Choroid plexus epithelial cell (primary cell): ENCODE measurements at regions not wholly inside any gene's neighbourhood (a gene's known extent, or its start where the extent isn't known, plus 50 kb on each side); places are given as distances from the start of the nearest gene placed in this dataset.

Experiments
- DNase-seq: peaks from one replicate; pipeline ENCODE4 v3.0.0-alpha.2; 2010; ENCODE audit warnings: low read depth
- H3K4me3 ChIP-seq: 2 replicates; pipeline ENCODE4 v1.5.1; 2011; ENCODE audit warnings: low read depth, mild to moderate bottlenecking, control low read depth, low read length, moderate library complexity
- TF ChIP-seq, protein P1 (sequence below): conservative IDR thresholded peaks from 2 replicates; pipeline ENCODE4 v1.5.1; 2011; ENCODE audit warnings: low read depth, mild to moderate bottlenecking, control low read depth, inconsistent platforms, low read length, moderate library complexity

GRCh38 chr10:32149252-32149955 is 93.2 kb upstream of the KIF5B start:
- peak; percentile 93 for DNase-seq
- TF ChIP-seq, protein P1, sequence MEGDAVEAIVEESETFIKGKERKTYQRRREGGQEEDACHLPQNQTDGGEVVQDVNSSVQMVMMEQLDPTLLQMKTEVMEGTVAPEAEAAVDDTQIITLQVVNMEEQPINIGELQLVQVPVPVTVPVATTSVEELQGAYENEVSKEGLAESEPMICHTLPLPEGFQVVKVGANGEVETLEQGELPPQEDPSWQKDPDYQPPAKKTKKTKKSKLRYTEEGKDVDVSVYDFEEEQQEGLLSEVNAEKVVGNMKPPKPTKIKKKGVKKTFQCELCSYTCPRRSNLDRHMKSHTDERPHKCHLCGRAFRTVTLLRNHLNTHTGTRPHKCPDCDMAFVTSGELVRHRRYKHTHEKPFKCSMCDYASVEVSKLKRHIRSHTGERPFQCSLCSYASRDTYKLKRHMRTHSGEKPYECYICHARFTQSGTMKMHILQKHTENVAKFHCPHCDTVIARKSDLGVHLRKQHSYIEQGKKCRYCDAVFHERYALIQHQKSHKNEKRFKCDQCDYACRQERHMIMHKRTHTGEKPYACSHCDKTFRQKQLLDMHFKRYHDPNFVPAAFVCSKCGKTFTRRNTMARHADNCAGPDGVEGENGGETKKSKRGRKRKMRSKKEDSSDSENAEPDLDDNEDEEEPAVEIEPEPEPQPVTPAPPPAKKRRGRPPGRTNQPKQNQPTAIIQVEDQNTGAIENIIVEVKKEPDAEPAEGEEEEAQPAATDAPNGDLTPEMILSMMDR: peak; percentile 18
- H3K4me3 ChIP-seq: no peak overlapping the region

DNA sequence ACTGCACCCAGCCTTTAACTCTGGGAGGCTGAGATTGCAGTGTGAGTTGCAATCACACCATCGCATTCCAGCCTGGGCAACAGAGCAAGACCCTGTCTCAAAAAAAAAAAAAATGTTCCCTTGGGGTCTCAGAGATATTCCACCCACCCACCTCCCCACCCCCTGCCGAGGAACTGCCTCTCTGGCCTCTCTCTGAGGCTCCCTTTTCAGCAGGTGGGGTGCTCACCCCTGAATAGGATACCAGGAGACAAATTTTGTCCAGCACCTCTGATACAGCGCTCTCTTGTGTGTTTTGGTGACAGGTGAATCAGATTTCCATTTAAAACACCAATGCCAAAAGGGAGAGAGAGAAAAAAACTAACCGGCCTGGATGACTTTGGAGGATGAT is 92.6 kb upstream of the KIF5B start:
- TF ChIP-seq, protein P1: no peak
- no peak overlapping the region for H3K4me3 ChIP-seq

DNA sequence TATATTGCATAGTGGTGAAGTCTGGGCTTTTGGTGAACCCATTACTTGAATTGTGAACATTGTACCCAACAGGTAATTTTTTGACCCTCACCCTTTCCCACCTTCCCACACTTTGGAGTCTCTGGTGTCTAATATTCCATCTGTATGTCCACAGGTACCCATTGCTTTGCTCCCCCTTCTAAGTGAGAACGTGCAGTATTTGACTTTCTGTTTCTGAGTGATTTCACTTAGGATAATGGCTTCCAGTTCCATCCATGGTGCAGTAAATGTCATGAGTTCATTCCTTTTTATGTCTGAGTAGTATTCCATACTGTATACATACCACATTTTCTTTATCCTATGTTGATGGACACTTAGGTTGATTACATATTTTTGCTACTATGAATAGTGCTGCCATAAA is 91.5 kb upstream of the KIF5B start:
- no peak overlapping the region for H3K4me3 ChIP-seq
- TF ChIP-seq, protein P1: no peak
- DNase-seq: no peak

More for the DNA sequence above, 92.6 kb upstream of the KIF5B start:
- DNase-seq: no peak

DNA sequence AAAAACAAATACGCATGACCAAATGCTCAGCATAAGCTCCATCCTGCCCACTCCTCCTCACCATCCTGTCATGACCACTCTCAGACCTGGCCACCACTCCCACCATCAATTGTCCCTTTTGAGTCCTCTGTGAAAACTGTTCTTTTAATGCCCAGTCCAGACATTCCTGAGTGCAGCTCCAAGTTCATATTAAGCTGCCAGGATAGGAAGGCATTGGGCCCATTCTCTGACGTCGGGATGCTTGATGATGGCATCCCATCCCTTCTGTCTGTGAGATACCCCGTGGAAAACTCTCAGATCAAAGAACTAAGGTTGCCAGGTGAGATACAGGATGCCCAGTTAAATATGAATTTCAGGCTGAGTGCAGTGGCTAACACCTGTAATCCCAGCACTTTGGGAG is 89.9 kb upstream of the KIF5B start:
- TF ChIP-seq, protein P1: no peak
- no peak for DNase-seq

DNA sequence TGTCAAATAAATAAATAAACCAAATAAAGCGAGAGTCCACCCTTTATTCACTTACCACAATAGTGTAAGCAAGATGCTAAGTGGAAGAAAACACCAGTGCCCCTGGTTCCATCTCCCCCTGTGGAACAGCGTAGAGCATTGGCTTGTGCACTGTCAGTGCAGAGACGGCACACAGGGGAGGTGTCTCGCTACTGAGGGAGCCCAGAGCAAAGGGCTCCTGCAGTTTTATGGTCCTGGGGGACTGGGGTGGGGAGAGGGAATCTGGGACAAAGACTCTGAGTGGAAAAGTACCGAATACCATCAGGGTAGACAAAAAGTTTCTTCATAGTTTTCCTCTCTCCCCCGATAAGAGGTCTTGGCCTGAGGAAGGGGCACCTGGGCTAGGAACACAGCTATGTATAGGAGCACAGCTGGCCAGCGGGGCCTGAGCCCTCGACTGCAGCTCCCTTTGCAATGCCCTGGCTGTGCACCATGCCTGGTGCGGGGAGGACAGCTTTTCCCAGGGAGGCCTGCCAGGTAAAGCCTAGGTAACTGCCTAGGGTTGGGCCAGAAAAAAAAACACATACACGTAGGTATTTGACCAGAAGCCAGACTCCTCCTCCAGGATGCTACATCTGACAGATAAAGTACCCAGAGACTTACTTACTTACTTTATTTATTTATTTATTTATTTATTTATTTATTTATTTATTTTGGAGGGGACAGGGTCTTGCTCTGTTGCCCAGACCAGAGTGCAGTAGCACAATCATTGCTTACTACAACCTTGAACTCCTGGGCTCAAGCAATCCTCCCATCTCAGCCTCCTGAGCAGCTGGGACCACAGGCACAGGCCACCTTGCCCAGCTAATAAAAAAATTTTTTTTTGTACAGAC is 88.8 kb upstream of the KIF5B start:
- TF ChIP-seq, protein P1: no peak
- no peak overlapping the region for H3K4me3 ChIP-seq
- DNase-seq: no peak

More for the DNA sequence above, 89.9 kb upstream of the KIF5B start:
- no peak overlapping the region for H3K4me3 ChIP-seq

- no peak overlapping the region for H3K4me3 ChIP-seq
- no peak for DNase-seq
- TF ChIP-seq, protein P1: no peak
Observed at GRCh38 chr10:32143302-32143847, 87.2 kb upstream of the KIF5B start.
